ENCODE measurements at regions not wholly inside any gene's neighbourhood (a gene's known extent, or its start where the extent isn't known, plus 50 kb on each side); places are given as distances from the start of the nearest gene placed in this dataset.

GRCh38 chr6:56347526-56347925 lies 100.1 kb upstream of the COL21A1 start:
- Mint-ChIP-seq H3K4me1 (ENCODE audit: low read depth in 2 of 2) (no peaks in the 10 kb centered on the region), H3K27ac (no peak overlapping the region), H3K36me3 (no peaks in the 10 kb centered on the region), H3K27me3 (peaks cover 7 to 10% of the 10 kb centered on the region in 2 donors), H3K4me3 (no peak overlapping the region), H3K9me3 (no peaks in the 10 kb centered on the region)
- DNase-seq (ENCODE audit: low spot score) (no peak), ATAC-seq (no peak)

- no peak overlapping the region for H3K27ac Mint-ChIP-seq
- H3K36me3 Mint-ChIP-seq, result no peaks in the 10 kb centered on the region
- H3K9me3 Mint-ChIP-seq, result no peaks in the 10 kb centered on the region
- H3K4me1 Mint-ChIP-seq (ENCODE audit: low read depth in 2 of 2), result no peaks in the 10 kb centered on the region
- DNase-seq (ENCODE audit: low spot score) (no peak), ATAC-seq (no peak)
- H3K4me3 Mint-ChIP-seq, result no peak overlapping the region
- H3K27me3 Mint-ChIP-seq, result peaks cover 7 to 10% of the 10 kb centered on the region in 2 donors
Observed at GRCh38 chr6:56346958-56347357, 99.6 kb upstream of the COL21A1 start.

DNA sequence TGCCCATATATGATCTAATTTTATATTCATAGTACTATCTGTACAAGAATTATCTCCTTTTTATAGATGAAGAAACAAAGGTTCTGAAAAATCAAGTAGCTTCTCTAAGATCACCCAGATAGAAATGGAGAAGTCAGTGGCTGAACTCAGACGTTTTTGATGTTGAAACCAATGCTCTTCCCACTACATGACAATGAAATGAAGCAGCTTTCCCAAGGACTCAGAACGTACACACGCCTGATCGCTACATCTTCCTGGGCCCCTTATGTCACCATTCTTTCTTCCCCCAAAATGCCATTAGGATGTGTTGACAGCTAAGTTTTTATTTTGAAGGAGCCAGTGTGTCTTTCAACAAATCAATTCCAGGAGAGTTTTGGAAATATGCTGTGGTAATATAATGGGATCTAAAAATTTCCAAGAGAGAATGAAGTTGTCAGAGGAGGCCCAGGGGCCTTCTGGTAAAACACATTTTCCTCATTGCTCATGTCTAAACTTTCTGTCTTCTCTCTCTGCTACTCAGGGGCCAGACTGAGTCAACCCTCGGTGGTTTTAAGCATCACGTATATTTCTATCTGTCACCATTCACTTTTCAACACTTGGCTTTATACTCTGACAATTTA lies 98.1 kb upstream of the COL21A1 start:
- Mint-ChIP-seq H3K36me3 (no peaks in the 10 kb centered on the region), H3K4me3 (no peak overlapping the region), H3K27me3 (peaks cover 7 to 10% of the 10 kb centered on the region in 2 donors), H3K9me3 (peaks cover 3% of the 10 kb centered on the region), H3K27ac (no peak overlapping the region), H3K4me1 (ENCODE audit: low read depth in 2 of 2) (no peaks in the 10 kb centered on the region)
- ATAC-seq, result no peak
- no peak for DNase-seq (ENCODE audit: low spot score)

GRCh38 chr6:56343295-56343694 lies 95.9 kb upstream of the COL21A1 start:
- H3K9me3 Mint-ChIP-seq, result peaks cover 3% of the 10 kb centered on the region
- ATAC-seq, result no peak
- no peak for DNase-seq (ENCODE audit: low spot score)
- H3K36me3 Mint-ChIP-seq, result no peaks in the 10 kb centered on the region
- H3K4me3 Mint-ChIP-seq, result no peak overlapping the region
- no peaks in the 10 kb centered on the region for H3K4me1 Mint-ChIP-seq (ENCODE audit: low read depth in 2 of 2)
- peaks cover 4 to 5% of the 10 kb centered on the region in 2 donors for H3K27me3 Mint-ChIP-seq
- no peak overlapping the region for H3K27ac Mint-ChIP-seq

DNA sequence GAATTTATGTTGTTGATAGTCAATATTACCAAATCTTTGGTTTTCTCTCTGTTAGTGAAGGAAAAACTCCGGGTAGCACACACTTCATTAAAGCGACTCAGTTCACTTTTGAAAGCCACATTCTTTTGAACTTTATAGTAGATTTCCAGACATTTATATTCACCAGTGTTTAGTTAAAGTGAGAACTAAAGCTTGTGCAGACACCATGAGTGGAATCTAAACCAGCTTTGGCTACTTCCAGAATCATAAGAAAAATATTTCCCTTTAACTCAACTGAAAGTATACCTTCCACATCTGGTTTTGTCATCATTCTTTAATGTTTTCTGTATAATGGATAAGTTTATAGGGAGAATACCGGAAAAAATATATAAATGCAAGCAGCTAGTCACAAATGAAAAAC lies 92.1 kb upstream of the COL21A1 start:
- Mint-ChIP-seq H3K9me3 (peaks cover 6% of the 10 kb centered on the region), H3K27me3 (no peaks in the 10 kb centered on the region), H3K36me3 (no peaks in the 10 kb centered on the region), H3K27ac (no peak overlapping the region), H3K4me3 (no peak overlapping the region), H3K4me1 (ENCODE audit: low read depth in 2 of 2) (no peaks in the 10 kb centered on the region)
- ATAC-seq (no peak), DNase-seq (ENCODE audit: low spot score) (no peak)

- Mint-ChIP-seq H3K27me3 (peaks cover 0 to 3% of the 10 kb centered on the region in 2 donors), H3K4me1 (ENCODE audit: low read depth in 2 of 2) (no peaks in the 10 kb centered on the region), H3K27ac (no peak overlapping the region), H3K36me3 (no peaks in the 10 kb centered on the region), H3K9me3 (peaks cover 8% of the 10 kb centered on the region), H3K4me3 (no peak overlapping the region)
- ATAC-seq (no peak), DNase-seq (ENCODE audit: low spot score) (no peak)
Observed at GRCh38 chr6:56335726-56336125, 88.3 kb upstream of the COL21A1 start.

- Mint-ChIP-seq H3K27me3 (peaks cover 0 to 3% of the 10 kb centered on the region in 2 donors), H3K27ac (no peak overlapping the region), H3K4me3 (no peak overlapping the region), H3K9me3 (peaks cover 8% of the 10 kb centered on the region), H3K4me1 (ENCODE audit: low read depth in 2 of 2) (no peaks in the 10 kb centered on the region), H3K36me3 (no peaks in the 10 kb centered on the region)
- no peak for DNase-seq (ENCODE audit: low spot score)
- ATAC-seq, result no peak
Observed at GRCh38 chr6:56334937-56335336, 87.6 kb upstream of the COL21A1 start.

GRCh38 chr6:56329271-56330050 lies 82.1 kb upstream of the COL21A1 start:
- H3K9me3 Mint-ChIP-seq, result peaks cover 4% of the 10 kb centered on the region

GRCh38 chr6:56328728-56329090 lies 81.3 kb upstream of the COL21A1 start:
- Mint-ChIP-seq H3K9me3 (peaks cover 1% of the 10 kb centered on the region), H3K27ac (no peak overlapping the region), H3K27me3 (peaks cover 0 to 1% of the 10 kb centered on the region in 2 donors), H3K4me1 (ENCODE audit: low read depth in 2 of 2) (no peaks in the 10 kb centered on the region), H3K4me3 (no peak overlapping the region), H3K36me3 (no peaks in the 10 kb centered on the region)
- ATAC-seq (no peak), DNase-seq (ENCODE audit: low spot score) (no peak)

More at GRCh38 chr6:56329271-56330050, 82.1 kb upstream of the COL21A1 start:
- H3K4me3 Mint-ChIP-seq, result no peak overlapping the region
- no peaks in the 10 kb centered on the region for H3K36me3 Mint-ChIP-seq
- peaks cover 0 to 3% of the 10 kb centered on the region in 2 donors for H3K27me3 Mint-ChIP-seq
- H3K27ac Mint-ChIP-seq, result no peak overlapping the region
- DNase-seq (ENCODE audit: low spot score) (no peak), ATAC-seq (no peak)
- H3K4me1 Mint-ChIP-seq (ENCODE audit: low read depth in 2 of 2), result no peaks in the 10 kb centered on the region

DNA sequence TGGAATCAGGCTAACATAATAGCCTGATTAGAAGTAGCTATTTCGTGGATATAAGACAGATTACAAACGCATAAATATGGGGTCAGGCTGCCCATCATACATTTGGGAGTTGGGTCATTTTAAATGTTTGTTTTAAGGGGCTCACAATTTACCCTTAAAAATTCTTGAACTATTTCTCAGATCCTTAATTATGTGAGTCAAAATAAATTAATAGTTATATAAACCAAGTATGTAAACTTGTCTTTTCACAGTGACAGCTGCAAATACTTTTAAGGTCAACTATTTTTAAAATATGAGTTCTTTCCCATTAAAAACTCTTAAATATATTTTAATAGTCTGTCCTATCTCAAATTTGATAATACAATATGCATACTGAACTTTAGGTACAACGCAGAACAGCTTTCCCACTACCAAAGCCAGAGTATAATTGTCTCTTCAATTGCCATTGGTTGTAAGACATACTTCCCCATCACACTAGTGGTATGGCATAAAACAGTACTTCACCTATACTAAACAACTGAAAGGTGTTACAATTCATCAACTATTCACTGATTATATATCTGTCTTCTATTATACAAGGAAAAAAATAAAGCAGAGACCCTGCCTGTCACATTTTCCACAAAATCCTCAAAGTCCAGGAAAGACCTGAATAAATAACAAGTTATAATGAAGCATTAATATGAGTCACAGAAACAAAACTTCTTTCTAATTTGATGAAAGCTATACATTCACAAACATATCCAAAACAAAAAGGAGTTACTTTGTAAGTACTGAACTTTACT lies 80.8 kb upstream of the COL21A1 start:
- ATAC-seq, result no peak
- Mint-ChIP-seq H3K36me3 (no peaks in the 10 kb centered on the region), H3K9me3 (no peaks in the 10 kb centered on the region), H3K27ac (no peak overlapping the region), H3K27me3 (no peaks in the 10 kb centered on the region), H3K4me3 (no peak overlapping the region), H3K4me1 (ENCODE audit: low read depth in 2 of 2) (no peaks in the 10 kb centered on the region)
- no peak for DNase-seq (ENCODE audit: low spot score)

DNA sequence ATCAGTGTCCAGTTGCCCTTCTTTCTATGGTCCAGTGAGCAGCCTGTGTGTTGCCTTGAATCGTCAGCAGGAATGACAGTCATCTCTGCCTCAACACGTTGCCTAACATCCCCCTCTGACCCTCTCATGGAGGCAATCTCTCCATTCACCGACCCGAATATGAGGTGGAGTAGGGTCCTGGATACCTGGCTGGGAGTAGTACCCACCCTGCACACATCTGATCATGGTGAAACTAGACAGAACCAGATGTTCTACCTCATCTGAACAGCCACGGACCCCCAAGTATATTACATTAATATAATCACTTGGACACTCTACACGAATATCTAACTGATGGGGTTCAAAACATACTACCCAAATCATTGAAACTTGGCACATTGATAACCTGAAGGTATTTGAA lies 77.0 kb upstream of the COL21A1 start:
- Mint-ChIP-seq H3K4me3 (no peak overlapping the region), H3K36me3 (no peaks in the 10 kb centered on the region), H3K27ac (no peak overlapping the region), H3K27me3 (peaks cover 0 to 3% of the 10 kb centered on the region in 2 donors), H3K9me3 (peaks cover 7% of the 10 kb centered on the region), H3K4me1 (ENCODE audit: low read depth in 2 of 2) (no peaks in the 10 kb centered on the region)
- peak in 1 of 2 donors; percentile 24 for ATAC-seq
- no peak for DNase-seq (ENCODE audit: low spot score)

DNA sequence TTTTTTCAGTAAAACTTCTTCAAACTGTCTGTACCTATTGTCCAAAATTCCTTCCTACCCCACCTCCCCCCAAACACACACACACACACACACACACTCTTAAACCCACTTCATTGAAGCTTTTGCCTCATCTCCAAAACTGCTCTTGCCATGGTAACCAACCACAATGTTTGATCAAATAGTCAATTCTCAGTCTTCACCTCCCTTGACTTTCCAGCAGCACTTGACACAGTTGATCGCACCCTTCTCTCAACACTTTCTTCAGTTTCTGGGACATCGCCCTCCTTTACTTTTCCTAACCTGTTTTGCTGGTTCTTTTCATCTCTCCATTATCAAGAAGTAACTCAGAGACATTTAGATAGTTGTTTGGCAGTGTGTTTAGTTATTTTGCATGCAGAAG lies 71.5 kb upstream of the COL21A1 start:
- DNase-seq (ENCODE audit: low spot score) (no peak), ATAC-seq (no peak)
- peaks cover 0 to 3% of the 10 kb centered on the region in 2 donors for H3K27me3 Mint-ChIP-seq
- H3K36me3 Mint-ChIP-seq, result no peaks in the 10 kb centered on the region
- no peak overlapping the region for H3K27ac Mint-ChIP-seq
- H3K4me3 Mint-ChIP-seq, result no peak overlapping the region
- peaks cover 7% of the 10 kb centered on the region for H3K9me3 Mint-ChIP-seq
- no peaks in the 10 kb centered on the region for H3K4me1 Mint-ChIP-seq (ENCODE audit: low read depth in 2 of 2)

DNA sequence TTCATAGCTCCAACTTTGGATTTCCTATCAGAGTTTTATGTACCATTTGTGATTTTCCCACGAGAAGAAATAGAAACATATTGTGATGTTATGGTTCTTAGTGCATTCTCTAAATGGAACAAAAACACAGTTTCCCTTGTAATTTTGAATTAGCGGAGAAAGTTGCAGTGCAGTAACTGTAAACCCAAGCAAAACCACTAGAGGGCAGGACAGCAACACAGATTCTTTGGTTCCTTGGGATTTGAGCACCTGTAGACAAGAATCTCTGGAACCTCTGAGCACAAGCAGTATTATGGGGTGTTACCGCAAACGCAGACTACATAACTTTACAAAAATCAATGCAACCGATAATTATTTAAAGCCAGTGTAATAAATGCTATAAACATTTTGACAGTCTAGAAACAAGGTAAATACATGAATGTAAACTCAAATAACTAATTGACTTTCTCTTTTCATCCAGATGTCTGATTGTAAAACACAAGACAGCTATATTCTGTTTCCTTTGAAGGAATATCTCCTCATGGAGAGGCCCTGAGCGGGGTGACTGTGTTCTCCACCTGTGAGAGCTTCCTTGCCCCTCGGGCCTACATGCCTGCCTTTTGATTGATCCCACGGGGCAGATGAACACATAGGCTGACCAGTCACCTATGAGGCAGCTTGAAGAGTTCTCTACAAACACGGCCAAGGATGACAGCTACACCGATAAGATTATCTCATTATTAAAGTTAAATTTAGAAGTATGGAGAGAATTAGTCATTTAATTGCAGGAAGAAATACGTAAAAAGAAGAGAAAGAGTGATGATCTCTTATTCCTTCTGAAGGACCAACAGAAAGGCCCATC lies 67.5 kb upstream of the COL21A1 start:
- no peaks in the 10 kb centered on the region for H3K9me3 Mint-ChIP-seq
- H3K27ac Mint-ChIP-seq, result no peak overlapping the region
- no peaks in the 10 kb centered on the region for H3K36me3 Mint-ChIP-seq
- ATAC-seq (no peak), DNase-seq (ENCODE audit: low spot score) (no peak)
- H3K4me1 Mint-ChIP-seq (ENCODE audit: low read depth in 2 of 2), result no peaks in the 10 kb centered on the region
- H3K4me3 Mint-ChIP-seq, result no peak overlapping the region
- no peaks in the 10 kb centered on the region for H3K27me3 Mint-ChIP-seq

Data from natural killer cell treated with Interleukin-12 subunit alpha and Interleukin-12 subunit beta and Interleukin-15 and Interleukin-18, amount 100 ng/mL, for 72 hours (primary cell).